ENCODE measurements at regions not wholly inside any gene's neighbourhood (a gene's known extent, or its start where the extent isn't known, plus 50 kb on each side); places are given as distances from the start of the nearest gene placed in this dataset.

- H3K27ac ChIP-seq (ENCODE audit: low read depth, low read length), result no peak overlapping the region
- peaks cover 11% of the 10 kb centered on the region for H3K79me2 ChIP-seq (ENCODE audit: control insufficient read depth, insufficient read depth, low read length, unreplicated experiment)
Observed at GRCh38 chr2:64704161-64704560, 50.4 kb upstream of the SERTAD2 start.

GRCh38 chr2:64704996-64705395 is 51.3 kb upstream of the SERTAD2 start:
- Histone ChIP-seq H3K4me1 (ENCODE audit: control insufficient read depth, insufficient read depth, low read length, unreplicated experiment) (peaks cover 4% of the 10 kb centered on the region), H3K79me2 (ENCODE audit: control insufficient read depth, insufficient read depth, low read length, unreplicated experiment) (peaks cover 11% of the 10 kb centered on the region), H3K27ac (ENCODE audit: low read depth, low read length) (no peak overlapping the region), H3K27me3 (ENCODE audit: insufficient read depth, low read length) (no peaks in the 10 kb centered on the region), H2AFZ (ENCODE audit: low read length, unreplicated experiment) (no peak overlapping the region), H3K36me3 (ENCODE audit: insufficient read depth, low read length) (no peaks in the 10 kb centered on the region; the same call in 1 of the 2 replicates), H3K4me3 (ENCODE audit: low read depth, low read length) (no peak overlapping the region)

More at GRCh38 chr2:64704161-64704560, 50.4 kb upstream of the SERTAD2 start:
- Histone ChIP-seq H3K27me3 (ENCODE audit: insufficient read depth, low read length) (no peaks in the 10 kb centered on the region), H2AFZ (ENCODE audit: low read length, unreplicated experiment) (no peak overlapping the region), H3K36me3 (ENCODE audit: insufficient read depth, low read length) (no peaks in the 10 kb centered on the region; the same call in 1 of the 2 replicates), H3K4me1 (ENCODE audit: control insufficient read depth, insufficient read depth, low read length, unreplicated experiment) (peaks cover 12% of the 10 kb centered on the region), H3K4me3 (ENCODE audit: low read depth, low read length) (no peak overlapping the region)

DNA sequence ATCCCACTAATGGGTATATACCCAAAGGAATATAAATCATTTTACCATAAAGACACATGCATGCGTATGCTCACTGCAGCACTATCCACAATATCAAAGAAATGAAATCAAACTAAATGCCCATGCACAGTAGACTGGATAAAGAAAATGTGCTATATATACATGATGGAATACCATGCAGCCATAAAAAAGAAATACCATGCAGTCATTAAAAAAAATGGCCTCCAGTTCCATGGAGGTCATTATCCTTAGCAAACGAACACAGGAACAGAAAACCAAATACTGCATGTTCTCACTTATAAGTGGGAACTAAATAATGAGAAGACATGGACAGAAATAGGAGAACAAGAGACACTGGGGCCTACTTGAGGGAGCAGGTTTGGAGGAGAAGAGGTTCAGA is 53.6 kb upstream of the SERTAD2 start:
- Histone ChIP-seq H3K36me3 (ENCODE audit: insufficient read depth, low read length) (no peaks in the 10 kb centered on the region; the same call in 1 of the 2 replicates), H3K79me2 (ENCODE audit: control insufficient read depth, insufficient read depth, low read length, unreplicated experiment) (peaks cover 5% of the 10 kb centered on the region), H2AFZ (ENCODE audit: low read length, unreplicated experiment) (no peak overlapping the region), H3K4me1 (ENCODE audit: control insufficient read depth, insufficient read depth, low read length, unreplicated experiment) (no peaks in the 10 kb centered on the region), H3K27me3 (ENCODE audit: insufficient read depth, low read length) (no peaks in the 10 kb centered on the region), H3K4me3 (ENCODE audit: low read depth, low read length) (no peak overlapping the region), H3K27ac (ENCODE audit: low read depth, low read length) (no peak overlapping the region)

- Histone ChIP-seq H3K4me1 (ENCODE audit: control insufficient read depth, insufficient read depth, low read length, unreplicated experiment) (no peaks in the 10 kb centered on the region), H3K27me3 (ENCODE audit: insufficient read depth, low read length) (no peaks in the 10 kb centered on the region), H3K4me3 (ENCODE audit: low read depth, low read length) (no peak overlapping the region), H3K79me2 (ENCODE audit: control insufficient read depth, insufficient read depth, low read length, unreplicated experiment) (peaks cover 5% of the 10 kb centered on the region), H3K27ac (ENCODE audit: low read depth, low read length) (no peak overlapping the region), H2AFZ (ENCODE audit: low read length, unreplicated experiment) (no peak overlapping the region), H3K36me3 (ENCODE audit: insufficient read depth, low read length) (no peaks in the 10 kb centered on the region; the same call in 1 of the 2 replicates)
Observed at GRCh38 chr2:64708829-64709228, 55.1 kb upstream of the SERTAD2 start.

- Histone ChIP-seq H3K27me3 (ENCODE audit: insufficient read depth, low read length) (no peaks in the 10 kb centered on the region), H3K4me3 (ENCODE audit: low read depth, low read length) (no peak overlapping the region), H3K36me3 (ENCODE audit: insufficient read depth, low read length) (no peaks in the 10 kb centered on the region; the same call in 1 of the 2 replicates), H2AFZ (ENCODE audit: low read length, unreplicated experiment) (no peak overlapping the region), H3K4me1 (ENCODE audit: control insufficient read depth, insufficient read depth, low read length, unreplicated experiment) (no peaks in the 10 kb centered on the region), H3K79me2 (ENCODE audit: control insufficient read depth, insufficient read depth, low read length, unreplicated experiment) (no peaks in the 10 kb centered on the region), H3K27ac (ENCODE audit: low read depth, low read length) (no peak overlapping the region)
Observed at GRCh38 chr2:64711252-64711800, 57.6 kb upstream of the SERTAD2 start.

GRCh38 chr2:64713686-64714085 is 60.0 kb upstream of the SERTAD2 start:
- Histone ChIP-seq H3K4me3 (ENCODE audit: low read depth, low read length) (no peak overlapping the region), H2AFZ (ENCODE audit: low read length, unreplicated experiment) (no peak overlapping the region), H3K27ac (ENCODE audit: low read depth, low read length) (no peak overlapping the region), H3K36me3 (ENCODE audit: insufficient read depth, low read length) (no peaks in the 10 kb centered on the region), H3K4me1 (ENCODE audit: control insufficient read depth, insufficient read depth, low read length, unreplicated experiment) (no peaks in the 10 kb centered on the region), H3K79me2 (ENCODE audit: control insufficient read depth, insufficient read depth, low read length, unreplicated experiment) (no peaks in the 10 kb centered on the region), H3K27me3 (ENCODE audit: insufficient read depth, low read length) (no peaks in the 10 kb centered on the region)

- Histone ChIP-seq H3K27me3 (ENCODE audit: insufficient read depth, low read length) (no peaks in the 10 kb centered on the region), H3K36me3 (ENCODE audit: insufficient read depth, low read length) (no peaks in the 10 kb centered on the region), H3K79me2 (ENCODE audit: control insufficient read depth, insufficient read depth, low read length, unreplicated experiment) (no peaks in the 10 kb centered on the region), H3K4me1 (ENCODE audit: control insufficient read depth, insufficient read depth, low read length, unreplicated experiment) (no peaks in the 10 kb centered on the region), H2AFZ (ENCODE audit: low read length, unreplicated experiment) (no peak overlapping the region), H3K4me3 (ENCODE audit: low read depth, low read length) (no peak overlapping the region), H3K27ac (ENCODE audit: low read depth, low read length) (no peak overlapping the region)
Observed at GRCh38 chr2:64716569-64716968, 62.9 kb upstream of the SERTAD2 start.

GRCh38 chr2:64718250-64718885 is 64.7 kb upstream of the SERTAD2 start:
- H3K4me3 ChIP-seq (ENCODE audit: low read depth, low read length), result no peak overlapping the region
- no peaks in the 10 kb centered on the region for H3K4me1 ChIP-seq (ENCODE audit: control insufficient read depth, insufficient read depth, low read length, unreplicated experiment)
- no peak overlapping the region for H2AFZ ChIP-seq (ENCODE audit: low read length, unreplicated experiment)
- H3K79me2 ChIP-seq (ENCODE audit: control insufficient read depth, insufficient read depth, low read length, unreplicated experiment), result no peaks in the 10 kb centered on the region
- no peaks in the 10 kb centered on the region for H3K36me3 ChIP-seq (ENCODE audit: insufficient read depth, low read length)
- H3K27me3 ChIP-seq (ENCODE audit: insufficient read depth, low read length), result no peaks in the 10 kb centered on the region
- no peak overlapping the region for H3K27ac ChIP-seq (ENCODE audit: low read depth, low read length)

- Histone ChIP-seq H3K27me3 (ENCODE audit: insufficient read depth, low read length) (no peaks in the 10 kb centered on the region), H3K27ac (ENCODE audit: low read depth, low read length) (no peak overlapping the region), H3K4me1 (ENCODE audit: control insufficient read depth, insufficient read depth, low read length, unreplicated experiment) (no peaks in the 10 kb centered on the region), H3K36me3 (ENCODE audit: insufficient read depth, low read length) (no peaks in the 10 kb centered on the region), H2AFZ (ENCODE audit: low read length, unreplicated experiment) (no peak overlapping the region), H3K79me2 (ENCODE audit: control insufficient read depth, insufficient read depth, low read length, unreplicated experiment) (no peaks in the 10 kb centered on the region), H3K4me3 (ENCODE audit: low read depth, low read length) (no peak overlapping the region)
Observed at GRCh38 chr2:64720535-64721319, 67.0 kb upstream of the SERTAD2 start.

- Histone ChIP-seq H3K4me1 (ENCODE audit: control insufficient read depth, insufficient read depth, low read length, unreplicated experiment) (no peaks in the 10 kb centered on the region), H3K79me2 (ENCODE audit: control insufficient read depth, insufficient read depth, low read length, unreplicated experiment) (no peaks in the 10 kb centered on the region), H2AFZ (ENCODE audit: low read length, unreplicated experiment) (no peak overlapping the region), H3K4me3 (ENCODE audit: low read depth, low read length) (no peak overlapping the region), H3K36me3 (ENCODE audit: insufficient read depth, low read length) (no peaks in the 10 kb centered on the region), H3K27me3 (ENCODE audit: insufficient read depth, low read length) (no peaks in the 10 kb centered on the region), H3K27ac (ENCODE audit: low read depth, low read length) (no peak overlapping the region)
Observed at GRCh38 chr2:64721320-64721623, 67.6 kb upstream of the SERTAD2 start.

All from ACC112 (cell line).